H1 (cell line): ENCODE measurements at regions not wholly inside any gene's neighbourhood (a gene's known extent, or its start where the extent isn't known, plus 50 kb on each side); places are given as distances from the start of the nearest gene placed in this dataset.

Source experiments
- CTCF ChIA-PET: fragments of 300-600 bp; sonication (Branson Sonifier 250); formaldehyde crosslinking; loops from one replicate; lab custom pipeline; 2021; ENCODE audit not compliant: partially characterized antibody; lab: Charles Lee
- POLR2A ChIA-PET: fragments of 300-600 bp; sonication (Branson Sonifier 250); formaldehyde crosslinking; loops from one replicate; lab custom pipeline; 2021; ENCODE audit warnings: inconsistent platforms; ENCODE audit not compliant: partially characterized antibody; lab: Charles Lee
- DNase-seq, 2 experiments: peaks; one replicate each; pipeline versions ENCODE4 v3.0.0 to v3.0.0-alpha.2; 2010 to 2022; ENCODE audit warnings: low spot score in 2 of 2, low read depth in 1 of 2, mixed read lengths in 1 of 2
- FAIRE-seq: peaks from 2 replicates; lab custom pipeline; 2011; peaks lifted over from hg19 to GRCh38; lab: Jason Lieb, UNC
- H2AFZ ChIP-seq: 2 replicates; pipeline ENCODE4 v1.8.1; 2012; ENCODE audit warnings: low read length, inconsistent platforms
- H2AK5ac ChIP-seq: 2 replicates; pipeline ENCODE4 v1.6.1; 2013; ENCODE audit warnings: low read depth, low read length
- H2BK120ac ChIP-seq: replicated peaks from 2 replicates; pipeline ENCODE3; 2013; ENCODE audit warnings: low read depth, low read length, inconsistent platforms
- H2BK12ac ChIP-seq: 2 replicates; pipeline ENCODE4 v1.6.1; 2013; ENCODE audit warnings: low read depth, low read length
- H2BK15ac ChIP-seq: 2 replicates; pipeline ENCODE4 v1.6.1; 2013; ENCODE audit warnings: low read length
- H2BK20ac ChIP-seq: 2 replicates; pipeline ENCODE4 v1.6.1; 2013; ENCODE audit warnings: low read length
- H2BK5ac ChIP-seq: 2 replicates; pipeline ENCODE4 v1.6.1; 2013; ENCODE audit warnings: low read depth, low read length
- H3K14ac ChIP-seq: 2 replicates; pipeline ENCODE4 v1.6.1; 2013; ENCODE audit warnings: inconsistent platforms; ENCODE audit not compliant: insufficient read length
- H3K18ac ChIP-seq: 2 replicates; pipeline ENCODE4 v1.6.1; 2013; ENCODE audit warnings: low read length; ENCODE audit errors: extremely low read depth
- H3K23ac ChIP-seq: 2 replicates; pipeline ENCODE4 v1.6.1; 2013; ENCODE audit warnings: inconsistent platforms; ENCODE audit not compliant: insufficient read length
- H3K23me2 ChIP-seq: 2 replicates; pipeline ENCODE4 v1.6.1; 2013; ENCODE audit warnings: low read depth, low read length
- H3K27ac ChIP-seq: 2 replicates; pipeline ENCODE4 v1.6.1; 2011; ENCODE audit warnings: low read depth, low read length, inconsistent platforms
- H3K27me3 ChIP-seq, 4 experiments: replicated peaks in 1 of 4; 1 replicate in 1 of 4; 2 replicates in 3 of 4; pipeline versions ENCODE4 v1.6.1 to v1.8.1; 2011 to 2013; ENCODE audit warnings: low read length in 3 of 4, mild to moderate bottlenecking in 3 of 4, inconsistent platforms in 2 of 4, mixed read lengths in 2 of 4, moderate library complexity in 1 of 4; ENCODE audit not compliant: control insufficient read depth in 3 of 4, insufficient read depth in 3 of 4; ENCODE audit errors: extremely low read depth in 1 of 4
- H3K36me3 ChIP-seq, 4 experiments: 2 replicates each; pipeline versions ENCODE4 v1.6.1 to v1.8.1; 2011 to 2013; ENCODE audit warnings: mild to moderate bottlenecking in 4 of 4, low read length in 3 of 4, moderate library complexity in 2 of 4, control low read depth in 1 of 4, inconsistent platforms in 1 of 4; ENCODE audit not compliant: insufficient read depth in 4 of 4, control insufficient read depth in 2 of 4
- H3K4ac ChIP-seq: replicated peaks from 2 replicates; pipeline ENCODE3; 2013; ENCODE audit warnings: low read length, low read depth, mixed read lengths, inconsistent platforms; ENCODE audit not compliant: insufficient read length
- H3K4me1 ChIP-seq, 4 experiments: replicated peaks in 1 of 4; 1 replicate in 1 of 4; 2 replicates in 3 of 4; pipeline versions ENCODE4 v1.6.1 to v1.8.1; 2011 to 2013; ENCODE audit warnings: low read length in 3 of 4, inconsistent platforms in 2 of 4, mixed read lengths in 1 of 4; ENCODE audit not compliant: insufficient read depth in 4 of 4, control insufficient read depth in 3 of 4
- H3K4me2 ChIP-seq, 2 experiments: 2 replicates each; pipeline versions ENCODE4 v1.6.1 to v1.8.1; 2011 to 2013; ENCODE audit warnings: low read depth in 2 of 2, low read length in 2 of 2, control low read depth in 1 of 2, inconsistent platforms in 1 of 2, mild to moderate bottlenecking in 1 of 2; ENCODE audit not compliant: insufficient read depth in 1 of 2
- H3K4me3 ChIP-seq, 4 experiments: fragments of 200-600, 300-600 bp in 1 of 4; sonication (generic), shearing (Covaris generic), sonication (Bioruptor Twin) in 1 of 4; 2 replicates each; pipeline versions ENCODE4 v1.5.1 to v1.8.1; 2011 to 2016; ENCODE audit warnings: low read length in 4 of 4, low read depth in 3 of 4, control low read depth in 2 of 4, inconsistent platforms in 2 of 4, mild to moderate bottlenecking in 2 of 4, mixed read lengths in 1 of 4, moderate library complexity in 1 of 4; ENCODE audit not compliant: insufficient read depth in 2 of 4; ENCODE audit errors: extremely low read depth in 1 of 4
- H3K56ac ChIP-seq: replicated peaks from 2 replicates; pipeline ENCODE3; 2013; ENCODE audit warnings: low read depth, mild to moderate bottlenecking, mixed read lengths, low read length, inconsistent platforms; ENCODE audit not compliant: insufficient read length
- H3K79me1 ChIP-seq: 2 replicates; pipeline ENCODE4 v1.6.1; 2013; ENCODE audit warnings: low read depth, low read length, control low read depth
- H3K79me2 ChIP-seq, 2 experiments: 2 replicates each; pipeline versions ENCODE4 v1.6.1 to v1.8.1; 2012 to 2013; ENCODE audit warnings: low read length in 2 of 2, mild to moderate bottlenecking in 2 of 2, inconsistent platforms in 1 of 2; ENCODE audit not compliant: insufficient read depth in 2 of 2, control insufficient read depth in 1 of 2
- H3K9ac ChIP-seq, 4 experiments: replicated peaks in 1 of 4; 1 replicate in 1 of 4; 2 replicates in 3 of 4; pipeline versions ENCODE4 v1.6.1 to v1.8.1; 2011 to 2013; ENCODE audit warnings: low read depth in 3 of 4, low read length in 3 of 4, control low read depth in 2 of 4, mild to moderate bottlenecking in 2 of 4, moderate library complexity in 2 of 4, inconsistent platforms in 1 of 4; ENCODE audit errors: extremely low read depth in 1 of 4
- H3K9me3 ChIP-seq, 2 experiments: 2 replicates each; pipeline versions ENCODE4 v1.6.1 to v1.8.1; 2012 to 2013; ENCODE audit warnings: mild to moderate bottlenecking in 2 of 2, moderate library complexity in 2 of 2, control low read depth in 1 of 2, inconsistent platforms in 1 of 2, low read depth in 1 of 2, low read length in 1 of 2, mixed read lengths in 1 of 2; ENCODE audit not compliant: insufficient read depth in 2 of 2
- H4K20me1 ChIP-seq, 2 experiments: replicated peaks in 1 of 2; 2 replicates each; pipeline versions ENCODE3 to v1.8.1; 2011 to 2013; ENCODE audit warnings: inconsistent platforms in 2 of 2, low read length in 2 of 2, mild to moderate bottlenecking in 1 of 2; ENCODE audit not compliant: insufficient read depth in 2 of 2, control insufficient read depth in 1 of 2
- H4K5ac ChIP-seq: 2 replicates; pipeline ENCODE4 v1.6.1; 2013; ENCODE audit warnings: low read length, low read depth, mixed read lengths, inconsistent platforms; ENCODE audit not compliant: insufficient read length
- H4K8ac ChIP-seq: 2 replicates; pipeline ENCODE4 v1.8.0; 2013; ENCODE audit warnings: mild to moderate bottlenecking, moderate library complexity, low read length, inconsistent platforms; ENCODE audit not compliant: insufficient read depth; ENCODE audit errors: extremely low read depth
- H4K91ac ChIP-seq: replicated peaks from 2 replicates; pipeline ENCODE3; 2013; ENCODE audit warnings: low read length, mixed read lengths, inconsistent platforms; ENCODE audit not compliant: insufficient read length
- BRCA1 ChIP-seq: IDR thresholded peaks from 2 replicates; pipeline ENCODE4 v1.6.1; 2012; ENCODE audit warnings: low read depth, low read length, improper control_type of control experiment
- CREB1 ChIP-seq: IDR thresholded peaks from 2 replicates; pipeline ENCODE4 v1.6.1; 2012; ENCODE audit warnings: inconsistent platforms
- GTF2F1 ChIP-seq: IDR thresholded peaks from 2 replicates; pipeline ENCODE4 v1.6.1; 2012; ENCODE audit warnings: low read depth, low read length, improper control_type of control experiment, borderline replicate concordance
- KDM5A ChIP-seq: fragments of 200-600 bp; IDR thresholded peaks from 2 replicates; pipeline ENCODE4 v1.7.1; 2012; ENCODE audit warnings: mild to moderate bottlenecking, low read length, inconsistent platforms, mixed read lengths
- NANOG ChIP-seq: IDR thresholded peaks from 2 replicates; pipeline ENCODE4 v1.6.1; 2011; ENCODE audit warnings: low read length, low read depth, mild to moderate bottlenecking, inconsistent platforms; ENCODE audit not compliant: insufficient read depth, poor library complexity, severe bottlenecking
- POLR2A ChIP-seq, 2 experiments: IDR thresholded peaks; 1 replicate in 1 of 2; 2 replicates in 1 of 2; pipeline ENCODE4 v1.6.1; 2011; ENCODE audit warnings: low read depth in 2 of 2, low read length in 2 of 2, mild to moderate bottlenecking in 2 of 2; ENCODE audit errors: control extremely low read depth in 1 of 2
- RBBP5 ChIP-seq: IDR thresholded peaks from 2 replicates; pipeline ENCODE4 v1.7.1; 2012; ENCODE audit warnings: low read depth, mild to moderate bottlenecking, inconsistent platforms, low read length, moderate library complexity, borderline replicate concordance
- RNF2 ChIP-seq: fragments of 200-900, 300-1000 bp; sonication (generic); IDR thresholded peaks from 2 replicates; pipeline ENCODE4 v1.7.1; 2016; ENCODE audit warnings: borderline replicate concordance, low read depth, mild to moderate bottlenecking, antibody characterized with exemption, low read length; ENCODE audit not compliant: poor library complexity, severe bottlenecking; ENCODE audit errors: missing control alignments
- RXRA ChIP-seq: IDR thresholded peaks from 2 replicates; pipeline ENCODE4 v1.6.1; 2011; ENCODE audit warnings: low read depth, mild to moderate bottlenecking, low read length, moderate library complexity; ENCODE audit not compliant: insufficient read depth
- SP2 ChIP-seq: IDR thresholded peaks from 2 replicates; pipeline ENCODE4 v1.6.1; 2012; ENCODE audit warnings: mild to moderate bottlenecking, low read length, inconsistent platforms
- SRF ChIP-seq: IDR thresholded peaks from 2 replicates; pipeline ENCODE4 v1.6.1; 2011; ENCODE audit warnings: mild to moderate bottlenecking, low read depth, low read length, moderate library complexity
- TAF7 ChIP-seq: optimal IDR thresholded peaks from 2 replicates; pipeline ENCODE3; 2011; ENCODE audit warnings: low read depth, mild to moderate bottlenecking, inconsistent platforms, low read length, moderate library complexity, borderline replicate concordance
- TEAD4 ChIP-seq: IDR thresholded peaks from 2 replicates; pipeline ENCODE4 v1.6.1; 2012; ENCODE audit warnings: low read depth, low read length, inconsistent platforms, mixed read lengths
- WGBS, 2 experiments: shearing (Covaris generic) in 1 of 2; methylation state at CpG; one replicate each; pipeline versions ENCODE4 v1.1.6 to v1.1.7; 2013 to 2015; ENCODE audit warnings: low lambda C conversion rate in 2 of 2, mixed read lengths in 2 of 2, inconsistent platforms in 1 of 2, low coverage in 1 of 2, missing lambda C conversion rate in 1 of 2; ENCODE audit not compliant: insufficient replicate concordance in 2 of 2, insufficient coverage in 1 of 2, insufficient read length in 1 of 2; ENCODE audit errors: extremely low coverage in 1 of 2, missing lambda C conversion rate in 1 of 2; 5-methylcytosine and 5-hydroxymethylcytosine counted together

GRCh38 chr3:194197981-194198695 lies 62.2 kb downstream of the HES1 start:
- FAIRE-seq = no peak
- no peak overlapping the region for H3K18ac ChIP-seq
- H3K56ac ChIP-seq = no peak overlapping the region
- no peak overlapping the region for H2BK15ac ChIP-seq
- no peak overlapping the region for H2BK5ac ChIP-seq
- H4K20me1 ChIP-seq = no peaks in the 10 kb centered on the region
- H3K4me1 ChIP-seq = peaks cover 0 to under 1% (median 0%) of the 10 kb centered on the region in 4 experiments; a peak in 1 of 7 replicates
- no peak overlapping the region for H2BK20ac ChIP-seq
- no peak overlapping the region for H4K8ac ChIP-seq
- H2BK12ac ChIP-seq = no peak overlapping the region
- no peak overlapping the region for H3K4me3 ChIP-seq
- no peak overlapping the region for H3K4ac ChIP-seq
- H3K27ac ChIP-seq = no peak overlapping the region
- H3K23ac ChIP-seq = no peak overlapping the region
- ChIA-PET CTCF (interaction anchor here (1.1 to 1.6 kb wide), 2 partner anchors 14 to 30 kb away, joined by 4 to 5 read pairs; no protein-coding TSS in a partner anchor), POLR2A (interaction anchor here (1.0 kb wide), 1 partner anchor 64 kb away, joined by 3 read pairs; no protein-coding TSS in a partner anchor)
- H3K79me2 ChIP-seq = no peaks in the 10 kb centered on the region
- H3K9ac ChIP-seq = no peak overlapping the region
- H4K5ac ChIP-seq = no peak overlapping the region
- no peaks in the 10 kb centered on the region for H3K9me3 ChIP-seq
- H3K4me2 ChIP-seq = no peak overlapping the region
- DNase-seq = no peak
- H3K27me3 ChIP-seq = peaks cover 0 to 7% (median 6%) of the 10 kb centered on the region in 4 experiments; a peak in 5 of 7 replicates
- H2AFZ ChIP-seq = no peak overlapping the region
- H3K23me2 ChIP-seq = peaks cover 4% of the 10 kb centered on the region; the same call in 1 of the 2 replicates
- H3K36me3 ChIP-seq = no peaks in the 10 kb centered on the region
- WGBS, 2 experiments = 89% methylated on average over 9 of the region's 9 CpGs; no CpG with 5 or more reads in 1 of the 2 experiments
- H3K14ac ChIP-seq = no peak overlapping the region
- H3K79me1 ChIP-seq = no peaks in the 10 kb centered on the region
- H2AK5ac ChIP-seq = no peak overlapping the region
- H4K91ac ChIP-seq = no peak overlapping the region
- no peak overlapping the region for H2BK120ac ChIP-seq
- TF ChIP-seq BRCA1 = no peak
- TF ChIP-seq TAF7 = no peak
- no peak for TF ChIP-seq SRF
- no peak for TF ChIP-seq RXRA
- no peak for TF ChIP-seq TEAD4
- TF ChIP-seq SP2 = no peak
- no peak for TF ChIP-seq RNF2
- TF ChIP-seq CREB1 = no peak
- no peak for TF ChIP-seq NANOG
- no peak for TF ChIP-seq RBBP5
- no peak for TF ChIP-seq KDM5A
- TF ChIP-seq GTF2F1 = no peak
- TF ChIP-seq POLR2A (IDR thresholded peaks at IDR 0.05; ENCODE audit: control extremely low read depth in 1 of 2, low read depth in 2 of 2, low read length in 2 of 2) = no peak
